Stimulated activated CD8-positive, alpha-beta memory T cell treated with anti-CD3 and anti-CD28 coated beads, Interleukin-12 subunit alpha, Interleukin-12 subunit beta, amount 100 ng/mL, for 1 hour (primary cell): ENCODE measurements at regions not wholly inside any gene's neighbourhood (a gene's known extent, or its start where the extent isn't known, plus 50 kb on each side); places are given as distances from the start of the nearest gene placed in this dataset.

ENCODE experiments used
- DNase-seq: peaks from one replicate; pipeline ENCODE4 v3.0.0-alpha.2; 2020; ENCODE audit warnings: low read depth

DNA sequence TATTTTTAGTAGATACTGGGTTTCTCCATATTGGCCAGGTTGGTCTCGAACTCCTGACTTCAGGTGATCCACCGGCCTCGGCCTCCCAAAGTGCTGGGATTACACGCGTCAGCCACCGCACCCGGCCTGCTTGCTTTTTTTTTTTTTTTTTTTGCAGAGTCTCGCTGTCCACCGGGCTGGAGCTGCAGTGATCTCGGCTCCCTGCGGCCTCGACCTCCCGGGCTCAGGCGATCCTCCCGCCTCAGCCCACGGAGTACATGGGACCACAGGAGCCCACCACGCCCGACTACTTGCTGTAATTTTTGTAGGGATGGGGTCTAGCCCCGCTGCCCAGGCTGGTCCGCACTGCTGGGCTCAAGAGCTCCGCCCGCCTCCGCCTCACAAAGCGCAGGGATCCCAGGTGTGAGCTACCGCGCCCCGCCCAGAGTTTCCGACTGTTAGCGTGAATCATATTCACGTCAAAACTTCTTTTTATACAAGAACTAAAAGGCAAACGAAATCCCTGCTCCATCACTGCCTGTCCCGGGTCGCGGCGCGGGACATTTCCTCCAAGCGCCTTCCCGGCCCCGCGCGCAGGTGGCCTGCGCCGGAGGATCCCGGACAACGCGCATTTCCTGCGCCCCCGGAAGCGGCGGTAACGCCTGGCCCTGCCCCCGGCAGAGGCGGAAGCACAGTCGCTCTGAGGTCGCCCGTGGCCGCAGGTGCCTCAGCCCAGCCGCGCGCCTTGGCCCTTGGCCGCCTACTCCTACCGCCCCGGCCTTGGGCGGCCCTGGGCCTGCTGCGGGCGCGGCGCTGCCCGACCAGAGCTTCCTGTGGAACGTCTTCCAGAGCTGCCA, 50.9 kb upstream of the APOD start:
- DNase-seq: peak; percentile 52
